WTC11 (cell line): ENCODE measurements at regions not wholly inside any gene's neighbourhood (a gene's known extent, or its start where the extent isn't known, plus 50 kb on each side); places are given as distances from the start of the nearest gene placed in this dataset.

Source experiments
- CTCF ChIP-seq: fragments of 200-600 bp; IDR thresholded peaks from 2 replicates; pipeline ENCODE4 v1.8.0; 2022; ENCODE audit warnings: antibody characterized with exemption
- ESRRA ChIP-seq: sonication (generic); formaldehyde crosslinking; IDR thresholded peaks from 2 replicates; pipeline ENCODE4 v1.8.1; 2022; ENCODE audit warnings: mild to moderate bottlenecking, missing genetic modification reagents, borderline replicate concordance
- FOXK1 ChIP-seq: sonication (generic); formaldehyde crosslinking; IDR thresholded peaks from 2 replicates; pipeline ENCODE4 v1.8.0; 2022; ENCODE audit warnings: mild to moderate bottlenecking, moderate library complexity, missing genetic modification reagents
- HMGXB4 ChIP-seq: sonication (generic); formaldehyde crosslinking; IDR thresholded peaks from 2 replicates; pipeline ENCODE4 v1.8.1; 2023; ENCODE audit warnings: mild to moderate bottlenecking, moderate library complexity, missing genetic modification reagents
- IRF1 ChIP-seq: sonication (generic); formaldehyde crosslinking; IDR thresholded peaks from 2 replicates; pipeline ENCODE4 v1.8.0; 2023; ENCODE audit warnings: missing genetic modification reagents
- IRF2 ChIP-seq: sonication (generic); formaldehyde crosslinking; IDR thresholded peaks from 2 replicates; pipeline ENCODE4 v1.8.0; 2022; ENCODE audit warnings: low read depth, missing genetic modification reagents, borderline replicate concordance
- MXD4 ChIP-seq: fragments of 250-450 bp; sonication (Bioruptor Pico); IDR thresholded peaks from 2 replicates; pipeline ENCODE4 v1.8.0; 2021; ENCODE audit warnings: mild to moderate bottlenecking, moderate library complexity, borderline replicate concordance
- PRDM15 ChIP-seq: sonication (generic); formaldehyde crosslinking; IDR thresholded peaks from 2 replicates; pipeline ENCODE4 v1.8.0; 2022; ENCODE audit warnings: missing genetic modification reagents
- SP1 ChIP-seq: sonication (generic); formaldehyde crosslinking; conservative IDR thresholded peaks from 2 replicates; pipeline ENCODE4 v1.8.1; 2022; ENCODE audit warnings: missing genetic modification reagents
- TEAD4 ChIP-seq: sonication (generic); formaldehyde crosslinking; IDR thresholded peaks from 2 replicates; pipeline ENCODE4 v1.8.0; 2022; ENCODE audit warnings: mild to moderate bottlenecking, missing genetic modification reagents
- USF1 ChIP-seq: sonication (generic); formaldehyde crosslinking; IDR thresholded peaks from 2 replicates; pipeline ENCODE4 v1.8.0; 2022; ENCODE audit warnings: mild to moderate bottlenecking, missing genetic modification reagents
- USF2 ChIP-seq: sonication (generic); formaldehyde crosslinking; IDR thresholded peaks from 2 replicates; pipeline ENCODE4 v1.8.1; 2023; ENCODE audit warnings: mild to moderate bottlenecking, missing genetic modification reagents, moderate library complexity
- ZSCAN18 ChIP-seq: fragments of 250-450 bp; sonication (Bioruptor Pico); IDR thresholded peaks from 2 replicates; pipeline ENCODE4 v2.1.2; 2022; ENCODE audit warnings: mild to moderate bottlenecking, moderate library complexity

GRCh38 chr5:33088176-33088575 is 352.6 kb upstream of the TARS1 start:
- TF ChIP-seq PRDM15 (no peak), TEAD4 (CRISPR knock-in tag) (no peak), CTCF (no peak), SP1 (no peak), MXD4 (CRISPR knock-in tag) (no peak), FOXK1 (CRISPR knock-in tag) (no peak), IRF1 (CRISPR knock-in tag) (no peak), USF2 (CRISPR knock-in tag) (no peak), ZSCAN18 (CRISPR knock-in tag) (no peak), USF1 (CRISPR knock-in tag) (no peak), IRF2 (CRISPR knock-in tag) (no peak), HMGXB4 (no peak), ESRRA (CRISPR knock-in tag) (no peak)
